Suppressor macrophage treated with lipopolysaccharide for 4 hours (primary cell): ENCODE measurements at regions not wholly inside any gene's neighbourhood (a gene's known extent, or its start where the extent isn't known, plus 50 kb on each side); places are given as distances from the start of the nearest gene placed in this dataset.

Source experiments
- DNase-seq: peaks from one replicate; pipeline ENCODE4 v3.0.0-alpha.2; 2020

DNA sequence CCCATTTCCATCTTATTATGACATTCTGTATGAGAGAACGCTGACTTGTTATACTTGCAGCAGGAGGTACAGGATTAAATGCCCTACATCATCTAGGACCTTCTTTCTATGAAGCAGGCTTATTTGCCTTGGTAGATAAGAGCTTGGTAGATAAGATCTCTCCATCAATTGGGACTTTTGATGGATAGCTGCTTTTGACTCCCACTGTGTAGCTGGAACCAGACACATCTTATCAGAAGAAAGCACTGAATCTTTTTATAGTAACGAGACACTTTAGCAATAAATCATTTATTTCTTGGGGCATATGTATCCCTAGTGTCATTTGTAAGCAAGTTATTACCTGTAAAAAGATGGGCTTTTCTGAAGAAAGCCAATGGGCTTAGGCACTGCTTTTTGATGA lies 613.9 kb downstream of the TECRL start:
- DNase-seq, result no peak

GRCh38 chr4:63790377-63790776 lies 618.9 kb downstream of the TECRL start:
- no peak for DNase-seq

GRCh38 chr4:63788271-63788670 lies 621.0 kb downstream of the TECRL start:
- DNase-seq, result no peak

DNA sequence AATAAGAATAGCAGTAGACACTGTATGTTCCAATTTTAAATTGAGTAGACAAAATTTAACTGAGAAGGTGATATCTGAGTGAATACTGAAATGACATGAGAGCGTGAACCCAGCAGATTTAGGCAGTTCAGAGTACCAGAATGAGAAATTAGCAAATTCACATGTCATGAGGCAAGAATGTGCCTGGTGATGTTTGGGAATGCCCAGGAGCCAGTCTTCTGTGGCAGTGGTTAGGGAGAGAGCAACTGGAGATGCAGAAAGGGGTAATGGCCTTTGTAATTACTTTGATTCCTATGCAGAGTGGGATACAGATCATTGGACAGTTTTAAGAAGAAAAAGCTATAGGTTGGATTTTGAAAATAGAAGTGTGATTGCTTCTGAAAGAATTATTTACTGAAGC lies 621.9 kb downstream of the TECRL start:
- no peak for DNase-seq

DNA sequence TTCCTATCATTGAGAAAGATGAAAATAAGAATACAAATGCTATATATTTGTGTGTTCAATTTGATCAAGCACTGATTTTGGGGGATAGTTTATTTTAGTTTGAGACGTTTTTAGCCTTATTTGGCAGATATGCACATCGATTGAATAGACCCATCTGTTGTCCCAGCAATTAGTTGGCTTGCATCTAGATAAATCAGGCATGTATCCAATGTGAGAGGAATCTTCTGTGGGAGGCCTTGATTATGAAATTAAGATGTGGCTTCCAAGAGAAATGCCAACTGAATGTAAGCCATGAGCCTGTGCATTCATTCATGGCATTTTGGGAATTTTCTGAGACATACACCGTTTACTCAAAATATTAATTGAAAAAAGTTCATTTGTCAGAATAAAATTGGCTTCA lies 623.1 kb downstream of the TECRL start:
- DNase-seq, result no peak

- no peak for DNase-seq
Measured at GRCh38 chr4:63784822-63785221, 624.4 kb downstream of the TECRL start.

- DNase-seq, result no peak
Measured at GRCh38 chr4:63777601-63778000, 631.6 kb downstream of the TECRL start.

- no peak for DNase-seq
Measured at GRCh38 chr4:63764400-63764799, 644.9 kb downstream of the TECRL start.

DNA sequence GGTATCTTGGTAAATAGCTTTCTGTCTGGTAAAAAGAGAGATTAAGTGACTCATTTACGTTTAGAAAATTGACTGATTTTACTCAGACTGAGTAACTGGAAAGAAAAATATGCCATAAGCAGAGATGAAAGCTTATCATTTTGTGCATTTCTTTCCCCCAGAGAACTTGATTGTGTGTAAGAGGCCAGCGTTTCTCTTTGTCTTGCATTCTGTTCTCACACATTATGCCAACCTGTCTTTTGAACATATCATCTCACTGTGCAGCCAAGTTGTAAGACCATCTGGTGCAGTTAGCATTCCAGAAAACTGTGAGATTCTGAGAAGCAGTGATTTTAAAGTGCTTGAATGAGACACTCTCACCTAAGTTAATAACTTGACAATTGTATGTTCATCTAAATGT lies 651.3 kb downstream of the TECRL start:
- DNase-seq, result no peak

DNA sequence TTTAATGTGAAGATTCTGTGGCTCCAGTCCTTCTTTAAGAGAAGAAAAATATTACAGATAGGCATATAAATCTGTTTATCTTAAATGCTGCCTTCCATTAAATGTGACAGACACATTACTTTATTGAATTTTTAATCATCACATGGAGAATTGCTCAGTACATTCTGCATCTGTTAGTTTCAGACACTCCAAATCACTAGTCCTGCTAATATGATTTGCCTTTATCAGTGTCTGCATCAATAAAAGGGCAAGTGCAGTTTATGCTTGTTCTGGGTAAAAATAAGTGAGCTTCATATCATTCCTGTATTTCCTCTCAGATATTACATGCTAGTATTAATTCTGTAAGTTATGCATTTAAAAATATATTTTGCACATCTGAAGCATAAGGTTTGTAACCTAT lies 666.4 kb downstream of the TECRL start:
- no peak for DNase-seq

DNA sequence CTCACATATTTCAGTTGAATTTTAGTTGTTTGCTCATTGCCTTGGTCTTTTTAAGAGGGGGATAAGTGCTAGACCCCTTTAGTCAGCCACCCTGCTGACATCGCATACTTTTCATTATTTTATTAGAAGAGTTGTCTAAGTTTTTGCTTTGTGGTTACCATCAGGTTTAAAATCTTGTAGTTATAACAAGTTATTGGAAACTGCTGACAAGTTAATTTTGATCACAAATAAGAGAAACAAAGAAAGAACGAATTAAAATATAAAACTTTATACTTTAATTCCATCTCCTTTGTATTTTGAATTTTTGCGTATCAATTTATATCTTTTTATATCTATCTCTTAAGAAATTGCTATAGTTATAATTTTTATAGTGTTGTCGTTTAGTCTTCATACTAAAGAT lies 679.7 kb downstream of the TECRL start:
- DNase-seq, result no peak

DNA sequence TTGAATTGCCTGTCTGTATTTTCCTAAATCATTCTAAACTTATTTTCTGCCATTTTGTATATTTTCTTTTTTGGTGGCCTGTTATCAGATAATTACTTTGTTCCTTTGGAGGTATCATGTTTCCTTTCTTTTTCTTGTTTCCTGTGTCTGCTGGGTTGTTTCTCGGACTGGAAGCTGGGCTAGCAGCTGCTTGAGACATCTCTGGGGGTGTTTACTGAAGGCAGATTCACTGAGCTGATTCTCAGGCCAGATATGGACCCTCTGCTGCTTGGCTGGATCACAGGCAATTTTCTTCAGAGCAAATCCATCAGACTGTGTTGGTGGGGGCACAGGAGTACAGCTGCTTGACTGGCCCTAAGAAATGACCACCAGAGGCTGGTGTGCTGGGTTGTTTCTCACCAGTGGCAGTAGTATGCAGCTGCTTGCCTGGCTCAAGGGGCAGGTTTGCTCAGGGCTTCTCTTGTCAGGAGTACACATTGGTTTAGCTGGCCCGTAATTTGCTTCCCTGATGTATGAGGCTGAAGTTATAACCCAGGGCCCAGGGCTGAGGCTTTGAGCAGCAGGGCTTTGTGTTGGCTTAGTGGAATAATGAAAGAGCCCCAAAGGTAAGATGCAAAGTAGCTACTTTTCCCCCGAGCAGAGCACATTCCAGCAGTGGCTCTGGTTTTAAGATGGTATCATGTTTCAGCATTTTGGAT lies 680.6 kb downstream of the TECRL start:
- no peak for DNase-seq

- DNase-seq, result no peak
Measured at GRCh38 chr4:63717384-63717783, 691.9 kb downstream of the TECRL start.

GRCh38 chr4:63708661-63709060 lies 700.6 kb downstream of the TECRL start:
- DNase-seq, result no peak

DNA sequence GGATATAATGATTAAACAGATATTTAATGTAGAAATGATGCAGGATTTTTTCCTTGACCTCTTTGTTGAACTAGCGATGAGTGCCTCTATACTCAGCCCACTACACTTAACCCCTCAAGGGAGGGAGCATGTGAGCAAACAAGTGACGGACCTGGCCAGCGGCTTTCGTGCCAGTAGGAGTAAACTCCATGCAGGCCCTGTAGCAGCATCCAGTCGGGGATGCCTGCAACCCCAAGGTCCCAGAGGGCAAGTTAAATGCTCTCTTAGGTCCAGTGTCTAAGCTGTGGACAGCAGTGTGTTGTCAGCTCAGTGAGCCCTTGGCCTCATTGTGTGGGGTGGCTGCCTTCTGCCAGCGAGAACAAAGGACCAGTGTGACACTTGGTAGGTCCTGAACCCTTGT lies 708.7 kb downstream of the TECRL start:
- no peak for DNase-seq

DNA sequence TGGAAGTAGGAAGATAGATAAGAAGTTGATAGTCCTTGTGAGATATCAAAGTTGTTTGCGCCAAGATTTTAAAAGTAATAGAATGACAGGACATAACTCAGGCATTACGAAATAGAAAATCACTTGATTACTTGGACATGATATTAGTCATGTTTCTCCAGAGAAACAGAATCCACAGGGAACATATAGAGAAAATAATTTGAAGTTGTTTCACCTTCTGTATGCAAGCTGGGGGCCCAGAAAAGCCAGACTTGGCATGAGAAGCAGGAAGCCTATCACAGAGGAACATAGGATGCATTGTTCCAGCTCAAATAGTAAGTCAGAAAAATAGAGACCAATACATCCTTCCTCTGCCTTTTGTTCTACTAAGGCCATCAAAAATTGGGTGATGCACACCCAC lies 715.9 kb downstream of the TECRL start:
- DNase-seq, result no peak

- no peak for DNase-seq
Measured at GRCh38 chr4:63678358-63678931, 730.8 kb downstream of the TECRL start.

- DNase-seq, result no peak
Measured at GRCh38 chr4:63670735-63671134, 738.5 kb downstream of the TECRL start.

- no peak for DNase-seq
Measured at GRCh38 chr4:63663870-63664269, 745.4 kb downstream of the TECRL start.

- DNase-seq, result no peak
Measured at GRCh38 chr4:63644396-63644795, 764.9 kb downstream of the TECRL start.

- DNase-seq, result no peak
Measured at GRCh38 chr4:63637270-63637669, 772.0 kb downstream of the TECRL start.

- DNase-seq, result no peak
Measured at GRCh38 chr4:63632858-63633257, 776.4 kb downstream of the TECRL start.

DNA sequence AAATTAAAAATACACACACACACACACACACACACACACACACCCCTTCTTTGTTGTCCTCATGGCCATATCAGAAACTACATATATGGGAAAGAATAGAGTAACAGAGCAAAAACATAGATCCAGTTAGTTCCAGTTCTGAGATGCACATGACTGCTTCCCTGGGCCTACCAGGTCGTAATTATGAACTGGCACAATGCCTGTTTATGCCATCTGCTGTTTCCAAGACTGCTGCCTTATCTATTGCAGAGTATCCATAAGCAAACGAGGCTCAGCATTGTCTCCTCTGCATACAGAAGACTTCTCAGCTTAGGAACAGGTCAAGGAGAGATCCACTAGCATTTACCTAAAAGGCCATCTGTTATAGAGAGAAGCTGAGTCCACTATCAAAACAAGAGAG lies 789.0 kb downstream of the TECRL start:
- no peak for DNase-seq

GRCh38 chr4:63619771-63620170 lies 789.5 kb downstream of the TECRL start:
- DNase-seq, result no peak
